Upper lobe of left lung (tissue), 6 donors: ENCODE measurements at regions not wholly inside any gene's neighbourhood (a gene's known extent, or its start where the extent isn't known, plus 50 kb on each side); places are given as distances from the start of the nearest gene placed in this dataset.

Source experiments
- ATAC-seq, 2 donors: fragments of 200-7000 bp; cut with Tn5 transposase; one replicate each; pipeline ENCODE4 v1.9.1; 2022; ENCODE audit warnings: mild to moderate bottlenecking in 2 of 2, moderate library complexity in 2 of 2; ENCODE audit not compliant: low FRiP score in 2 of 2
- DNase-seq, 2 donors: peaks; one replicate each; pipeline ENCODE4 v3.0.0-alpha.2; 2019 to 2020
- H3K27ac ChIP-seq, 4 donors: fragments of 200-600 bp; sonication (generic); one replicate each; pipeline ENCODE4 v1.5.1; 2016 to 2019
- H3K27me3 ChIP-seq, 4 donors: fragments of 200-600 bp; sonication (generic); one replicate each; pipeline ENCODE4 v1.5.1; 2017 to 2019
- H3K36me3 ChIP-seq, 4 donors: fragments of 200-600 bp; sonication (generic); one replicate each; pipeline ENCODE4 v1.5.1; 2016 to 2019
- H3K4me1 ChIP-seq, 4 donors: fragments of 200-600 bp; sonication (generic); one replicate each; pipeline ENCODE4 v1.5.1; 2018 to 2019
- H3K4me3 ChIP-seq, 4 donors: fragments of 200-600 bp; sonication (generic); one replicate each; pipeline ENCODE4 v1.5.1; 2017 to 2019; ENCODE audit warnings: mild to moderate bottlenecking in 2 of 4, moderate library complexity in 1 of 4
- H3K9me3 ChIP-seq, 4 donors: fragments of 200-600 bp; sonication (generic); one replicate each; pipeline ENCODE4 v1.5.1; 2018 to 2019
- EP300 ChIP-seq, 4 donors: sonication (generic); formaldehyde crosslinking; IDR thresholded peaks; one replicate each; pipeline ENCODE4 v1.5.1; 2017; ENCODE audit warnings: antibody characterized with exemption in 4 of 4, control low read depth in 2 of 4
- POLR2A ChIP-seq, 4 donors: fragments of 450-650 bp; IDR thresholded peaks; one replicate each; pipeline ENCODE4 v1.5.1; 2016 to 2017; ENCODE audit warnings: antibody characterized with exemption in 4 of 4, mild to moderate bottlenecking in 2 of 4
- POLR2AphosphoS5 ChIP-seq, 2 donors: sonication (generic); formaldehyde crosslinking; IDR thresholded peaks; one replicate each; pipeline ENCODE4 v1.5.1; 2017; ENCODE audit warnings: antibody characterized with exemption in 2 of 2
- WGBS, 2 donors: methylation state at CpG; one replicate each; pipeline ENCODE4 v1.1.5; 2017 to 2018; 5-methylcytosine and 5-hydroxymethylcytosine counted together
- TF ChIP-seq, protein P1 (sequence below), 6 experiments: fragments of 450-650 bp in 4 of 6; fragments of 200-600 bp in 2 of 6; sonication (generic) in 2 of 6; IDR thresholded peaks; one replicate each; pipeline ENCODE4 v1.5.1; 2016 to 2019; ENCODE audit warnings: antibody characterized with exemption in 6 of 6
- donor health status: DM: no; HTN: no; CAD: no; lungs with moderate emphysema.
- donor health status: DM: no; HTN: yes; CAD: no; lungs with severe emphysema.

DNA sequence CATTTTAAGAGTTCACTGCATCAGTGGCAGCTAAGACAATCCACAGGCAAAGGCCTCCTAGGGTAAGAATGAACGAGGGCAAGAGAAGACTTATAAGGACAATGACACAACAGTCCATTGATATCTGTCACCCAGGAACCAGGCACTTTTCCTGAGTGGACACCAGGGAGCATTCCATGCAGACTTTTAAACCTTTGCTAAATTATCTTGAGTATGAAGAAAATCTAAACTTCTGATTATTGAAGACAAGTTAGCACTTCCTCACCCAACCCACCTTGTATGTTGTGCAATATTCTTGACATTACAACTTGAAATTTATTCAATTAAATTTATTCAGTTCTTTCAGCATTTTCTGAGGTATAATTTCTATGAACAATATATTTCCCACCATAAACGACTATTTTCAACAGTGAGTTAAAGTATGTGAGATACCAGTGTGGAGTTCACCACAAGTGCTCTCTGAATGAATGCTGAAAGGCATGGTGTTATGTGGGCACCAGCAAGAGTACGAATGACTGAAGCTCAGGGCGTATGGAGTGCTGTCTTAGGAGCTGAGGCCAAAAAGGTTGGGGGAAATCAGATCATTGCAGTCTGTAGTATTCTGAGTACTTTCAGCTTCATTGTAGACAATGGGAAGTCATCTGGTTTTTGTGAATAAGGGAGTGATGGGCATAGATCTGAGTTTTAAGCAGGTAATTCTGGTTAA, 124.3 kb upstream of the LMNTD1 start:
- no peak for TF ChIP-seq EP300 (IDR thresholded peaks at IDR 0.05)
- no peak for TF ChIP-seq POLR2AphosphoS5 (IDR thresholded peaks at IDR 0.05)
- TF ChIP-seq, protein P1, sequence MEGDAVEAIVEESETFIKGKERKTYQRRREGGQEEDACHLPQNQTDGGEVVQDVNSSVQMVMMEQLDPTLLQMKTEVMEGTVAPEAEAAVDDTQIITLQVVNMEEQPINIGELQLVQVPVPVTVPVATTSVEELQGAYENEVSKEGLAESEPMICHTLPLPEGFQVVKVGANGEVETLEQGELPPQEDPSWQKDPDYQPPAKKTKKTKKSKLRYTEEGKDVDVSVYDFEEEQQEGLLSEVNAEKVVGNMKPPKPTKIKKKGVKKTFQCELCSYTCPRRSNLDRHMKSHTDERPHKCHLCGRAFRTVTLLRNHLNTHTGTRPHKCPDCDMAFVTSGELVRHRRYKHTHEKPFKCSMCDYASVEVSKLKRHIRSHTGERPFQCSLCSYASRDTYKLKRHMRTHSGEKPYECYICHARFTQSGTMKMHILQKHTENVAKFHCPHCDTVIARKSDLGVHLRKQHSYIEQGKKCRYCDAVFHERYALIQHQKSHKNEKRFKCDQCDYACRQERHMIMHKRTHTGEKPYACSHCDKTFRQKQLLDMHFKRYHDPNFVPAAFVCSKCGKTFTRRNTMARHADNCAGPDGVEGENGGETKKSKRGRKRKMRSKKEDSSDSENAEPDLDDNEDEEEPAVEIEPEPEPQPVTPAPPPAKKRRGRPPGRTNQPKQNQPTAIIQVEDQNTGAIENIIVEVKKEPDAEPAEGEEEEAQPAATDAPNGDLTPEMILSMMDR (IDR thresholded peaks at IDR 0.05) = peak in 1 of 6 experiments; percentile 24
- no peak for TF ChIP-seq POLR2A (IDR thresholded peaks at IDR 0.05)
- 71 to 85% methylated on average over 4 of the region's 4 CpGs for WGBS, 2 donors
- Histone ChIP-seq H3K4me1 (no peaks in the 10 kb centered on the region), H3K27me3 (no peaks in the 10 kb centered on the region), H3K27ac (no peak overlapping the region), H3K36me3 (no peaks in the 10 kb centered on the region), H3K4me3 (no peak overlapping the region), H3K9me3 (no peaks in the 10 kb centered on the region)
- DNase-seq (no peak), ATAC-seq (peak in 1 of 2 donors; percentile 52)

DNA sequence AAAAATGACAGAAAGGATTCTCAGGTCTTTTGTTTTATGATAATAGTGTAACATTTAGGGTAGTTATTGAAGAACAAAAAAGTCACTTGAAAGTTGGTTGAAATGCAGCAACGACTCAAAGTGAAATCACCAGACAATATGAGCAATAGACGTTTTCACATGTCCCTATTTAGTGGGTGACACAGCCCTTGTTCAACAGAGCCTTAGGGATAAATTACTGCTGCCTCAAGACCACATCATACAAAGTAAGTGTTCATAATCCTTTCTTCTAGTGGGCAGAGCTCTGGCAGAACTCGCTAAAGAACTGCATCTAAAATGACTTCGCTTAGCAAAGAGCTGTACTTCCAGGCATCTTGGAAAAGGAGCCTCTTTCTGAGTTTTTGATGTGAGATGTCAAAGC, 128.5 kb upstream of the LMNTD1 start:
- Histone ChIP-seq H3K36me3 (no peaks in the 10 kb centered on the region), H3K27ac (no peak overlapping the region), H3K4me1 (no peaks in the 10 kb centered on the region), H3K27me3 (no peaks in the 10 kb centered on the region), H3K4me3 (no peak overlapping the region), H3K9me3 (no peaks in the 10 kb centered on the region)
- DNase-seq = no peak
- TF ChIP-seq, protein P1 (IDR thresholded peaks at IDR 0.05) = no peak
- TF ChIP-seq POLR2A (IDR thresholded peaks at IDR 0.05) (no peak), POLR2AphosphoS5 (IDR thresholded peaks at IDR 0.05) (no peak), EP300 (IDR thresholded peaks at IDR 0.05) (no peak)
- WGBS, 2 donors = 89 to 93% methylated on average over 4 of the region's 4 CpGs
- ATAC-seq = no peak

DNA sequence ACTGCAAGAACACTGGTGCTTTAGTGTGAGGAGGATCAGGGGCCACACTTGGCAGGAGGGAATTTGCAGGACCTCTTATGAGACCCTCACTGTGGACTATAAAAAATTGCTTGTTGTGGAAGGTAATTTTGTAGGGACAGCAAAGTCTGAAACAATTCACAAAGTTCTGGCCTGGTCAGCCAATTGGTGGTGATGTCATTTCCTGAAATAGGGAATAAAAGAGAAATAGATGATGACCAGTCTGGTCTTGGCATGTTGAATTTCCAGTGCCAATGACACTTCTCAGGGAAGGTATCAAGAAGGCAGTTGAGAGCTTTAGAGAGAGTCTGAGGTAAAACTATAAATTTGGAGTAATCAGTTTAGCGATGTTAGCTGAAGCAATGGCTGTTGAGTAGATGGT, 129.3 kb upstream of the LMNTD1 start:
- Histone ChIP-seq H3K9me3 (no peaks in the 10 kb centered on the region), H3K4me3 (no peak overlapping the region), H3K36me3 (no peaks in the 10 kb centered on the region), H3K27me3 (no peaks in the 10 kb centered on the region), H3K4me1 (no peaks in the 10 kb centered on the region), H3K27ac (no peak overlapping the region)
- 95 to 98% methylated on average over 1 of the region's 1 CpG for WGBS, 2 donors
- ATAC-seq (no peak), DNase-seq (no peak)
- TF ChIP-seq POLR2A (IDR thresholded peaks at IDR 0.05) (no peak), POLR2AphosphoS5 (IDR thresholded peaks at IDR 0.05) (no peak), EP300 (IDR thresholded peaks at IDR 0.05) (no peak)
- TF ChIP-seq, protein P1 (IDR thresholded peaks at IDR 0.05) = no peak

DNA sequence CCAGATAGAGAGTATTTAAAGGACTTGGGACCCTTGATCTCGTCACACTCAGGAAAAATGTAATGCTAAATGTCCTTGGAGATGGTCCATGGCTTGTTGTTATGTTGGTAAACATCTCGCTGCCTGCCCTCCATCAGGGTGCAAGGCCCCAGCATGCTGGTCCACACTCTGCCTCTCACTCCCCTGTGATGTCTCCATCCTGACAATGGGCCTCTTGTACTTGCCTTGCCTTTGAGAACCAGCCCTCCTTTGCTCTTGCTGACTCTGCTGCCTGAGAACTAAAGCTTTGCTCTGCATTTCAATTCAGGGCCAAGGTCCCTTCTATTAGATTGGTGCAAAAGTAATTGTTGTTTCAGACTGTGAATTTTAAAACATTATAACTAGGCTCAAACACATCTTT, 131.0 kb upstream of the LMNTD1 start:
- ATAC-seq = no peak
- Histone ChIP-seq H3K27ac (no peak overlapping the region), H3K9me3 (no peaks in the 10 kb centered on the region), H3K4me1 (no peaks in the 10 kb centered on the region), H3K27me3 (no peaks in the 10 kb centered on the region), H3K36me3 (no peaks in the 10 kb centered on the region), H3K4me3 (no peak overlapping the region)
- DNase-seq = no peak
- no peak for TF ChIP-seq POLR2A (IDR thresholded peaks at IDR 0.05)
- TF ChIP-seq POLR2AphosphoS5 (IDR thresholded peaks at IDR 0.05) = no peak
- TF ChIP-seq, protein P1 (IDR thresholded peaks at IDR 0.05) = no peak
- TF ChIP-seq EP300 (IDR thresholded peaks at IDR 0.05) = no peak
- 93 to 94% methylated on average over 2 of the region's 2 CpGs for WGBS, 2 donors

DNA sequence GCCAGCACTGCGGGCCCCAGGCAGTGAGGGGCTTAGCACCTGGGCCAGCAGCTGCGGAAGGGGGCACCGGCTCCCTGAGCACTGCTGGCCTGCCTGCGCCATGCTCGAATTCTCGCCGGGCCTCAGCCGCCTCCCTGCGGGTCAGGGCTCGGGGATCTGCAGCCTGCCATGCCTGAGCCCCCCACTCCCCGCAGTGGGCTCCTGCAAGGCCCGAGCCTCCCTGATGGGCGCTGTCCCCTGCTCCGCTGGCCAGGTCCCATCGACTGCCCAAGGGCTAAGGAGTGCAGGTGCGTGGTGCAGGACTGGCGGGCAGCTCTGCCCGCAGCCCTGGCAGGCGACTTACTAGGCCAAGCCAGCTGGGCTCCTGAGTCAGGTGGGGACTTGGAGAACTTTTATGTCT, 133.3 kb upstream of the LMNTD1 start:
- TF ChIP-seq POLR2A (IDR thresholded peaks at IDR 0.05) = no peak
- TF ChIP-seq, protein P1 (IDR thresholded peaks at IDR 0.05) = no peak
- no peak for TF ChIP-seq POLR2AphosphoS5 (IDR thresholded peaks at IDR 0.05)
- no peak for TF ChIP-seq EP300 (IDR thresholded peaks at IDR 0.05)

More for the DNA sequence above, 133.3 kb upstream of the LMNTD1 start:
- no peaks in the 10 kb centered on the region for H3K9me3 ChIP-seq
- no peaks in the 10 kb centered on the region for H3K4me1 ChIP-seq
- H3K4me3 ChIP-seq = no peak overlapping the region
- H3K27ac ChIP-seq = no peak overlapping the region
- no peaks in the 10 kb centered on the region for H3K27me3 ChIP-seq
- ATAC-seq = no peak
- peak in 1 of 2 donors; percentile 75 for DNase-seq
- 94 to 99% methylated on average over 12 to 13 of the region's 19 CpGs for WGBS, 2 donors
- H3K36me3 ChIP-seq = no peaks in the 10 kb centered on the region
